ENCODE measurements at regions not wholly inside any gene's neighbourhood (a gene's known extent, or its start where the extent isn't known, plus 50 kb on each side); places are given as distances from the start of the nearest gene placed in this dataset.
"Not testable (repeated sequence)": the region's sequence is repeated elsewhere in the genome, so short reads cannot be mapped to it uniquely, and the experiment has no call there.

GRCh38 chr6:14478381-14479225 lies 361.0 kb downstream of the CD83 start:
- intact Hi-C loops (cut with micrococcal nuclease; ENCODE audit: unreplicated experiment): no loop called here
- Histone ChIP-seq H3K4me3 (no peak overlapping the region), H3K9me2 (ENCODE audit: insufficient read depth) (no peaks in the 10 kb centered on the region), H3K4me2 (no peak overlapping the region), H3F3A (ENCODE audit: insufficient read depth, low read depth) (no peaks in the 10 kb centered on the region), H2AFZ (no peak overlapping the region), H3K4me1 (replicated peaks; ENCODE audit: insufficient read depth) (no peaks in the 10 kb centered on the region), H3K27ac (no peak overlapping the region), H3K27me3 (ENCODE audit: insufficient read depth, low read depth) (no peaks in the 10 kb centered on the region), H3K36me3 (ENCODE audit: low read depth) (no peaks in the 10 kb centered on the region), H3K9me3 (ENCODE audit: insufficient read depth, low read depth) (no peaks in the 10 kb centered on the region), H4K20me1 (ENCODE audit: insufficient read depth) (no peaks in the 10 kb centered on the region), H3K79me2 (ENCODE audit: low read depth) (no peaks in the 10 kb centered on the region)
- ChIA-PET CTCF (no interaction called here), POLR2A (ENCODE audit: unreplicated experiment) (no interaction called here)
- no peak for DNase-seq
- BruUV-seq (replicated peaks): no TSS peak
- TF ChIP-seq CTCF (conservative IDR thresholded peaks at IDR 0.05): no peak
- TF ChIP-seq EZH2 (IDR thresholded peaks at IDR 0.05; ENCODE audit: low read depth): no peak

GRCh38 chr6:14481946-14482345 lies 364.4 kb downstream of the CD83 start:
- H3K36me3 ChIP-seq (ENCODE audit: low read depth); H3K4me2 ChIP-seq; H3K27ac ChIP-seq; H2AFZ ChIP-seq; H3K4me3 ChIP-seq; intact Hi-C loops (cut with micrococcal nuclease; ENCODE audit: unreplicated experiment); H3F3A ChIP-seq (ENCODE audit: insufficient read depth, low read depth); H3K27me3 ChIP-seq (ENCODE audit: insufficient read depth, low read depth); POLR2A ChIA-PET (ENCODE audit: unreplicated experiment); DNase-seq; H3K9me3 ChIP-seq (ENCODE audit: insufficient read depth, low read depth); H4K20me1 ChIP-seq (ENCODE audit: insufficient read depth); H3K4me1 ChIP-seq (replicated peaks; ENCODE audit: insufficient read depth); H3K9me2 ChIP-seq (ENCODE audit: insufficient read depth); H3K79me2 ChIP-seq (ENCODE audit: low read depth); BruUV-seq (replicated peaks); CTCF ChIA-PET: not testable (repeated sequence)

GRCh38 chr6:14487625-14488024 lies 370.1 kb downstream of the CD83 start:
- CTCF ChIA-PET: no interaction called here
- BruUV-seq (replicated peaks): no TSS peak
- Histone ChIP-seq H3K27ac (no peak overlapping the region), H3K4me3 (no peak overlapping the region), H3K79me2 (ENCODE audit: low read depth) (no peaks in the 10 kb centered on the region), H3K4me1 (replicated peaks; ENCODE audit: insufficient read depth) (no peaks in the 10 kb centered on the region), H3F3A (ENCODE audit: insufficient read depth, low read depth) (no peaks in the 10 kb centered on the region), H3K27me3 (ENCODE audit: insufficient read depth, low read depth) (no peaks in the 10 kb centered on the region), H3K36me3 (ENCODE audit: low read depth) (no peaks in the 10 kb centered on the region), H3K4me2 (no peak overlapping the region), H4K20me1 (ENCODE audit: insufficient read depth) (no peaks in the 10 kb centered on the region), H3K9me3 (ENCODE audit: insufficient read depth, low read depth) (no peaks in the 10 kb centered on the region), H3K9me2 (ENCODE audit: insufficient read depth) (no peaks in the 10 kb centered on the region), H2AFZ (no peak overlapping the region)
- no peak for DNase-seq
- POLR2A ChIA-PET (ENCODE audit: unreplicated experiment): no interaction called here
- TF ChIP-seq CTCF (conservative IDR thresholded peaks at IDR 0.05) (no peak), EZH2 (IDR thresholded peaks at IDR 0.05; ENCODE audit: low read depth) (no peak)
- intact Hi-C loops (cut with micrococcal nuclease; ENCODE audit: unreplicated experiment): no loop called here

- no peaks in the 10 kb centered on the region for H3K9me3 ChIP-seq (ENCODE audit: insufficient read depth, low read depth)
- H3K79me2 ChIP-seq (ENCODE audit: low read depth): no peaks in the 10 kb centered on the region
- no peak for DNase-seq
- no peaks in the 10 kb centered on the region for H3K36me3 ChIP-seq (ENCODE audit: low read depth)
- H3K4me2 ChIP-seq: no peak overlapping the region
- ChIA-PET POLR2A (ENCODE audit: unreplicated experiment) (interaction anchor here (0.5 kb wide), 1 partner anchor 96 kb away, joined by 5 read pairs; no protein-coding TSS in a partner anchor), CTCF (no interaction called here)
- no TSS peak for BruUV-seq (replicated peaks)
- no peaks in the 10 kb centered on the region for H3F3A ChIP-seq (ENCODE audit: insufficient read depth, low read depth)
- no peak overlapping the region for H3K27ac ChIP-seq
- no peak overlapping the region for H2AFZ ChIP-seq
- intact Hi-C loops (cut with micrococcal nuclease; ENCODE audit: unreplicated experiment): no loop called here
- no peak overlapping the region for H3K4me3 ChIP-seq
- H3K27me3 ChIP-seq (ENCODE audit: insufficient read depth, low read depth): no peaks in the 10 kb centered on the region
- no peaks in the 10 kb centered on the region for H4K20me1 ChIP-seq (ENCODE audit: insufficient read depth)
- H3K4me1 ChIP-seq (replicated peaks; ENCODE audit: insufficient read depth): no peaks in the 10 kb centered on the region
- no peaks in the 10 kb centered on the region for H3K9me2 ChIP-seq (ENCODE audit: insufficient read depth)
- TF ChIP-seq CTCF (conservative IDR thresholded peaks at IDR 0.05) (no peak), EZH2 (IDR thresholded peaks at IDR 0.05; ENCODE audit: low read depth) (no peak)
Measured at GRCh38 chr6:14488180-14488579, 370.6 kb downstream of the CD83 start.
